ENCODE measurements at regions not wholly inside any gene's neighbourhood (a gene's known extent, or its start where the extent isn't known, plus 50 kb on each side); places are given as distances from the start of the nearest gene placed in this dataset.
"Not testable (repeated sequence)": the region's sequence is repeated elsewhere in the genome, so short reads cannot be mapped to it uniquely, and the experiment has no call there.

- Histone ChIP-seq H3K9me3 (replicated peaks) (no peaks in the 10 kb centered on the region), H3K27ac (replicated peaks) (no peak overlapping the region), H3K27me3 (ENCODE audit: low read depth) (no peaks in the 10 kb centered on the region), H3K4me1 (peaks cover 5% of the 10 kb centered on the region), H3K4me3 (no peak overlapping the region), H3K36me3 (no peaks in the 10 kb centered on the region)
- no peak for TF ChIP-seq CTCF (IDR thresholded peaks at IDR 0.05; ENCODE audit: borderline replicate concordance)
- DNase-seq = no peak
- intact Hi-C loops (cut with micrococcal nuclease) = no loop called here
These were observed 99.4 kb downstream of the TMEM215 start for GRCh38 chr9:32882705-32883104.

- TF ChIP-seq CTCF (IDR thresholded peaks at IDR 0.05; ENCODE audit: borderline replicate concordance) = no peak
- intact Hi-C loops (cut with micrococcal nuclease) = no loop called here
- H3K4me1 ChIP-seq = no peaks in the 10 kb centered on the region
- no peaks in the 10 kb centered on the region for H3K36me3 ChIP-seq
- no peaks in the 10 kb centered on the region for H3K27me3 ChIP-seq (ENCODE audit: low read depth)
- no peak overlapping the region for H3K4me3 ChIP-seq
- H3K27ac ChIP-seq (replicated peaks) = no peak overlapping the region
- no peak for DNase-seq
- no peaks in the 10 kb centered on the region for H3K9me3 ChIP-seq (replicated peaks)
These were observed 101.1 kb downstream of the TMEM215 start for GRCh38 chr9:32884482-32884881.

- Histone ChIP-seq H3K4me1 (no peaks in the 10 kb centered on the region), H3K4me3 (no peak overlapping the region), H3K27me3 (ENCODE audit: low read depth) (no peaks in the 10 kb centered on the region), H3K36me3 (no peaks in the 10 kb centered on the region), H3K27ac (replicated peaks) (no peak overlapping the region), H3K9me3 (replicated peaks) (no peaks in the 10 kb centered on the region)
- no peak for DNase-seq
- no peak for TF ChIP-seq CTCF (IDR thresholded peaks at IDR 0.05; ENCODE audit: borderline replicate concordance)
- intact Hi-C loops (cut with micrococcal nuclease) = no loop called here
These were observed 102.7 kb downstream of the TMEM215 start for GRCh38 chr9:32886021-32886420.

GRCh38 chr9:32894485-32894884 lies 106.9 kb downstream of the APTX start:
- H3K36me3 ChIP-seq; DNase-seq; H3K27me3 ChIP-seq (ENCODE audit: low read depth); H3K4me1 ChIP-seq; H3K4me3 ChIP-seq; H3K27ac ChIP-seq (replicated peaks); intact Hi-C loops (cut with micrococcal nuclease): not testable (repeated sequence)
- peaks cover 14% of the 10 kb centered on the region for H3K9me3 ChIP-seq (replicated peaks)

- peaks cover 3% of the 10 kb centered on the region for H3K27me3 ChIP-seq (ENCODE audit: low read depth)
- H3K4me3 ChIP-seq = no peak overlapping the region
- no peaks in the 10 kb centered on the region for H3K36me3 ChIP-seq
- TF ChIP-seq CTCF (IDR thresholded peaks at IDR 0.05; ENCODE audit: borderline replicate concordance) = no peak
- intact Hi-C loops (cut with micrococcal nuclease) = no loop called here
- no peaks in the 10 kb centered on the region for H3K4me1 ChIP-seq
- no peak overlapping the region for H3K27ac ChIP-seq (replicated peaks)
- H3K9me3 ChIP-seq (replicated peaks) = peaks cover 26% of the 10 kb centered on the region
- no peak for DNase-seq
These were observed 102.2 kb downstream of the APTX start for GRCh38 chr9:32899181-32899580.

GRCh38 chr9:32899761-32900160 lies 101.7 kb downstream of the APTX start:
- no peak overlapping the region for H3K27ac ChIP-seq (replicated peaks)
- TF ChIP-seq CTCF (IDR thresholded peaks at IDR 0.05; ENCODE audit: borderline replicate concordance) = no peak
- intact Hi-C loops (cut with micrococcal nuclease) = no loop called here
- H3K4me1 ChIP-seq = no peaks in the 10 kb centered on the region
- no peak for DNase-seq
- H3K4me3 ChIP-seq = no peak overlapping the region
- peaks cover 3% of the 10 kb centered on the region for H3K27me3 ChIP-seq (ENCODE audit: low read depth)
- H3K36me3 ChIP-seq = no peaks in the 10 kb centered on the region
- peaks cover 26% of the 10 kb centered on the region for H3K9me3 ChIP-seq (replicated peaks)
